SK-N-DZ (cell line): ENCODE measurements at regions not wholly inside any gene's neighbourhood (a gene's known extent, or its start where the extent isn't known, plus 50 kb on each side); places are given as distances from the start of the nearest gene placed in this dataset.

Experiments
- DNase-seq: peaks from one replicate; pipeline ENCODE4 v3.0.0-alpha.2; 2015; ENCODE audit warnings: low spot score

DNA sequence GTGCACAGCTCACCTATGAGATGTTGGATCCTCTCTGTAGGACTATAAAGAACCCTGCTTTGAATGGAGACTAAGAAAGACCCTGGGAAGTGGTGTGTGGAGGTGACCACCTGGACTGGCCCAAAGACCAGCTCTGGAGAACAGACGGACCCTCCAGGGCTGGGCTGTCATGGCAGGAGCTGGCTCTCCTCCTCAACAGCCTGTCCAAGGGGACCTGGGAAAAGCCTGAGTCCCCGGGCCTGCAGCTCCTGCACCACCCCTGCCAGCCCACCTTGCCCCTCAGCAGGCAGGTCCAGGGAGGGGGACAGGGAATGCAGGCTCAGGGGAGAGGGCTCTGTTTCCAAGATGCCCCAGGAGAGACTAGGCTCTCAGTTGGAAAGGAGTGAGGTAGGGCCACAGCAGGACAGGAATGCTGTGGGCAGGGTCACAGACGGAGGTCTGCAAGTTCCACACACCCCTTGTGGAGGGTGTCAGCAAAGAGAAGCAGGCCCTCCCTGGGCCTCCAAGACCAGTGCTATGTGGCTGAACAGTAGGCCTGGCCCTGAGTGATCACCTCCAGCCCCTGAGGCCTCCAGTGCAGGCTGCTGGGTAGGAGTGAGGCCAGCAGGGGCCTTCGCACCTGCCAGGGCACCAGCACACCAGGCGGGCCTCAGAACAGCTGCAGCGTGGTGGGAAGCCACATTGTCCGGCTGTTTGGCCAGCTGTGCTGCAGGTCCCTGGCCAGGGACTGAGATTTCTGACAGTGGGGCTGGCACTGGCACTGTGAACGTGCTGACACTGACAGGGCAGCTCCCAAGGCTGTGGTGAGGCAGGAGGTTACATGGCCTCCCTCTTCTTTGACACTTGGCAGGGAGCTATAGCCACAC lies 86.4 kb upstream of the OTOS start:
- DNase-seq = no peak

DNA sequence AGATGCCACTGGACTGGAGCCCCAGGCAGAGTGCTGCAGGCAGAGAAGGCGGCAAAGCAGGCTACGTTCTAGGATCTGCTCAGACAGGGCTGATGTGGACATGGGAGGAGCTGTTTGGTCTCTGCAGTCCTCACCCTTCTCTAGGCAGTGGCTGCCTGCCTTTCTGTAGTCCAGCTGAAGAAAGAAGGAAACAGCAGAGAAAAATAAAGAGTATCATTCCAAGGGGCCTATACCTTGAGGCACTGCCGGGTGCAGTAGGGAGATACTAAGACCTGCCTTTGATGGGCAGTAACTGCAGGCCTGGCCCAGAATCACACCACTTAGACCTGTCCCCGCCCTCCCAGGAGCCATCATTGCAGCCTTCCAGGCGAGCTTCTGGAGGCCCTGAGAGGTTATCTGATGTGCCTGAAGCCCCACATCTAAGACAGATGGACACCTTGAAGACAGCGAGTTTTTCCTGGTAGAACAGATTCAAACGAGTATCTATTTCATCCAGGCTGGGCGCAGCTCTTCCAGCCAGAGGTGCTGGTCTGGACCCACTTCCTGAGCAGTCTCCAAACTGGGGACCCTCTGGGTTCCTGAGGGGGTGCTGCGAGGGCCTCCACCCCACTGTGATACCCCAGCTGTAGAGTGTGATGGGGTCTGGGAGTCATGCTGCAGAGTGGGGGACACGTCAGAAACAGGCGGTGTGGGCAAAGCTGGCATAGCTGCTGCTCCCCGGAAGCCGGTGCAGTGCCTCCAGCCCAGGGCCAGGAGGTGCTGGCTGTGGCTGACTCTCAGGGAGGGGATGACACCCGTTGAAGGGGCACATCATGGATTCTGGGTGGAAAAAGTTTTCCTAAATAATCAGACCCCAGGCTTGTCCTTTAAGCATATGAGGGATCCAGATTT lies 87.3 kb upstream of the OTOS start:
- DNase-seq = no peak

DNA sequence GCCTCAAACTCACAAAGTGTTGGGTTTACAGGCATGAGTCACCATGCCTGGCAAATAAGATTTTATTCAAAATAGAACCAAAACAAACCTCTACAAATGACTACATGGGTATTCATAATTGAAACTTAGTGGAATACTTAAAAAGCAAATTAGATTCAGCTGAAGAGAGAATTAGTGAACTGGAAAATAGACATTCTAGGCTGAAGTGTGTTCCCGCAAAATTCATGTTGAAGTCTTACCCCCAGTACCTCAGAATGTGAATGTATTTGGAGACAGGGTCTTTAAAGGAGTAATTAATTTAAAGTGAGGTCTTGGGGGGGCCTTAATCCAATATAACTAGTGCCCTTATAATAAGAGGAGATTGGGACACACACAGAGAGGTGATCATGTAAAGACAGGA lies 88.5 kb upstream of the OTOS start:
- DNase-seq = no peak

DNA sequence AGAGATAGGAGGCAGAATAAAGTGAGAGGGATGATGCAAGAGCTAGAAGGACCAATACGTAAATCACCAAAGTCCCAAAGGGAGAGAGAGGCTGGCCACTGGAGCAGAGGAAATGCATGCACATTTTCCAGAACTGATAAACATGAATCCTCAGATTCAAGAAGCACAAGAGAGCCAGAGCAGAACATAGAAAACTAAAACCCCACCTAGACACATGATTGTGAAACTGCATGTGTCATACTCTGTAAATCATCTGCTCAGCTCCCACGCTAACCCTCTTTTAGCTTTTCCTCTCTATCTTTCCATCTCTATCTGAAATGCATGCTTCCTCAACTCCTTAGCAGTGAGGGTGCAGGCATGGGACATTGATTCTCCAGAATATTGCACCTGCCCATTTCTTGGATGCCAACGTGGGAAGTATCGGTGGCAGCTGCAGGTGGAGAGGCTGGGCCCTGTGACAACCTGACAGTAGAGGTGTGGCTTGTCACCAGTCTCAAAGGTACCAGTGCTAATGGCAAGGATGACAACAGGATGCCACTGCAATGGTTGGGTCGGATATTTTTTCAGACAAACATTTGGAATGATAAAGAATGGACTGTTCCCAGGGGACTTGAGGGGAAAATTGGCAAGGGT lies 89.3 kb upstream of the OTOS start:
- DNase-seq = no peak

DNA sequence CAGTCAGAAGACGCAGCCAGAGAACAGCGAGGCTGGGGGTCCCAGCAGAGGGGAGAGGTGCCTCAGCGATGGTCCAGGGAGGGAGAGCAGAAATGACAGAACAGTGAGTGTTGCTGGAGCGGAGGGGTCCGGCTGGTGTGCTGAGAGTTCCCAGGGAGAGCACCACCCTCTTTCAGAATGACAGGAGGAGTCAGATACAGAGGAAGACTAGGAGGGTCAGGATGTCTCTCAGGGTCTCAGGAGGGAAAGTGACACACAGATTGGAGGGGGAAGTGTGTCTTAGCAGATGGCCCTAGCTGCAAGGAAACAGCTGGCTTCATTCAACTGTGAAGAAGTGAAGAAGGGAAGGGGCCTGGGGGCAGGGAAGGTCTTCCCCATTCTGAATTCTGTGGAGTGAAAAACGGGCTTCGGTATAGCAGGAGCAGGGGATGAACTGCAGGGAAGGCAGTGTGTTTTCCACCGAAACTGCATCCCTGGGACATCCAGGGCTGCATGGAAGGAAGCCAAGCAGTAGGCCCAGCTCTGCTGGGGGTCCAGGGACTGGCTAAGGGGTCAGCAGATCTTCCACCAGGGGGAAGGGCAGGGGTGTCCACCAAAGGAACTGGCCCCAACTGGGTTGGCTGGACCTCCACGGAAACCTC lies 90.0 kb upstream of the OTOS start:
- DNase-seq = no peak

DNA sequence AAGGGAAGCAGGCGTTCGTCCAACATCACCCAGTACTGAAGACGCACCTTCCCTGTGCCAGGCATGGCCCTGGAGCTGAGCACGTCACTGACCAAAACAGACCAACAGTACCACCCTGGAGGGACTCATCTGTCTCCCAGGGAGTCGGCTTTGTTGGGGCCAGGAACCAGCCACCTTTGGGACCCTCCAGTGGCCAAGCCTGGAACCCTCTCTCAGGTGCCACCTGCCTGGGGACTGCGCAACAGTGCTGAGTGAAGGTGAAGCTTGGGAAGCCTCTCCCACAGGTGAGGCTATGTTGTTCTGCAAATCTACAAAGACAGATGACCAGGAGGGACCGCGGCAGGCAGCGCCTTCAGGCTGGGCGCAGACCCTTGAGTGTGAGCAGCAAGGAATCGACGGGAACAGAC lies 91.4 kb upstream of the OTOS start:
- DNase-seq = no peak

DNA sequence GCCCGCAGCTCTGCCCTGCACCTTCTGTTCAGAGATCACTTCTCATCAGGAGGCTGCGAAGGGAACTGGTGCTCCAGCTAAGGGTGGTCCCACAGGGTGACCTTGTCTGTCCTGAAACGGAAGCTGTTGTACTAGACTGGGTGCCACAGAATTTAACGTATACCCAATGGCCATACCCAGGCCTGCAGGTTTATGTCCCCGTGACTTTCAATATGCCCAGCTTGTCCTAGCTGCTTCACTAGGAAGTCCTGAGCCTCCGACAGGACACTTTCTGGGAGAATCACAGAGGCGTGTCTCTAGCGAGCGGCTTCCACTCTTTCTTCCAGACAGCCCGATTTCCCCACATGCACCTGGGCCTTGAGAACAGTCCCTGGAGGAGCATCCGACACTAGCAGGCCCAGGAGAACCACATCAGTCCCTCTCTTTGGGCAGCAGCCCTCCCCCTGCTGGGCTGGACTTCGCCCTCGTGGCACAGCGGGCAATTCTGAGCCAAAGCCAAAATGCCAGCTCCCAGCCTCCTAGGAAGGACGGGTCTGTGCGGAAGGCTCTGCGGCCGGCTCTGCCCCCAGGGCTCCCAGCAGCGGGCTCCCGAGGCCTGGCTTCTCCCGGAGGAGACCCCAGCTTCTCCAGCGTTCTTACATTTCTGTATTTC lies 91.9 kb upstream of the OTOS start:
- no peak for DNase-seq

DNA sequence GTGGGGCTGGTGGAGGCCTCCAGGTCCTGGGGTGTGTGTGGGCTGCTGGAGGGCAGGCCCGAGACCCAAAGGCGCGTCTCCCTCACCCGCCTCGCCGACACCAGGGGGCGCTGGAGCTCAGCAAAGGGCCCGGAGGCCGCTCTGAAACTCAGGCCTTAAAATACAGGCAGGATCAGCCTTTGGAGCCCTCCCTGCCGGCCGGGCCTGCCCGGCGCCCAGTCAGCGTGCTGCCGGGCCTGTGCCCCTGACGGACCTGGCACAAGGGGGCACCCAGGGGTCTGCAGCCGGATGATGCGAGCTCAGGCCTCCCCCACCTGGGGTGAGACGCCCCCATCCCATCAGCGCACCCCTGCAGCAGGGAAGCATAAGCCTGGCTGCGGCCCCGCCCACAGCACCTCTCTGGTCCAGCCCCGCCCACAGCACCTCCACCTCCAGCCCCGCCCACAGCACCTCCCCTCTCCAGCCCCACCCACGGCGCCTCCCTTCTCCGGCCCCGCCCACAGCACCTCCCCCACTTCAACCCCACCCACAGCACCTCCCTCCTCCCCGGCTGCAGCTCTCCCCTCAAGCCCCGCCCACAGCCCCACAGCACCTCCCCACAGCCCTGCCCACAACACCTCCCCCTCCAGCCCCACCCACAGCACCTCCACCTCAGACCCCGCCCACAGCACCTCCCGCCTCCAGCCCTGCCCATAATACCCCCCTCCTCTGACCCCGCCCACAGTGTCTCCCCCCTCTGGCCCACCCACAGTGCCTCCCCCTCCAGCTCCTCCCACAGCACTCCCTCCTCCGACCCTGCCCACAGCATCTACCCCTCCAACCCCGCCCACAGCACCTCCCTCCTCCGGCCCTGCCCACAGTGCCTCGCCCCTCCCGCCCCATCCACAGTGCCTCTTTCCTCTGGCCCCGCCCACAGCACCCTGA lies 92.8 kb upstream of the OTOS start:
- peak; percentile 60 for DNase-seq

DNA sequence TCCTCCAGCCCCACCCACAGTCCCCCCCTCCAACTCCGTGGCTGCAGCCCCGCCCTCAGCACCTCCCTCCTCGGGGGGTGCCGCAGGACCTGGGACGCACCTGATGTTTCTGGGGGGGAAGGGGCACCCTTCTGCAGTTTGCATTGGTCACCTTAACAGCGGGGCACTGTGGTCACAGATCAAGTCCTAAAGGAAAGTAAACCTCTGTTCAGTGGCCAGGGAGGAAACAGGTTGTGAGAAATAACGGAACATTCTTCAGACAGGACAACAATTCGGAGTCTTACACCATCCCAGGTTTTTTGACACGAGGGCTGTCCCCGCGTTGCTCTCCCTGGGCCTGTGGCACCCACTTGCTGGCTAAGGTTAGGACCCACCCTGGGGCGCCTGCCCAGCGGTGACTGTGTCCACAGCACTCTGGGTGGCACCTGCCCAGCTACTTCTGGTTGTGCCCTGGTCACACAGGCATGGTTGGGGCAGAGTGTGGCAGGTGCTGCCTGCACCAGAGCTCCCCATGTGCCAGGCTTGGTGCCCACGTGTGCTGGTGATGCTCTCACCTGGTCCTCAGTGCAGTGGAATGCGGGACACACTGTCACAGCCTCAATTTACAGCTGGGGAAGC lies 93.5 kb upstream of the OTOS start:
- DNase-seq = no peak

DNA sequence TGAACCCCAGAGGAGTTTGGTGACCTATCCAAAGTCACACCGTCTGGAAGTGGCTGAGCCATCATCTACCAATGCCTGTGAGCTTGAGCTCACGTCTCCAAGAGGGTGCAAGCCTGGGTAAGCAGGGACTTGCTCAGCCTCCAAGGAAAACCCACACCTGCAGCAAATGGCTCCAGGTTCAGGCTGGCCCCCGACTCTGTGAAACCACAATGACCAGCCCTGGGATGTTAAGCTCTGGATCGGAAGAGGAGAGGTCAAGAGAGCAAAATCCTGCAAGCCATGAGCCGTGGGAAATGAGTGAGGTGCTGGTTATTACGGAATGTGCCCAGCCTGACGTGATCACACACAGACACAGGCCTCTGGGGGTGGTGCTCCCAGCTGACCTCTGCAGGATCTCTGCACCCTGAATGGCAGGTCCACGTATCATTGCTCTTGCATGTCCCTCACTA lies 94.1 kb upstream of the OTOS start:
- no peak for DNase-seq

DNA sequence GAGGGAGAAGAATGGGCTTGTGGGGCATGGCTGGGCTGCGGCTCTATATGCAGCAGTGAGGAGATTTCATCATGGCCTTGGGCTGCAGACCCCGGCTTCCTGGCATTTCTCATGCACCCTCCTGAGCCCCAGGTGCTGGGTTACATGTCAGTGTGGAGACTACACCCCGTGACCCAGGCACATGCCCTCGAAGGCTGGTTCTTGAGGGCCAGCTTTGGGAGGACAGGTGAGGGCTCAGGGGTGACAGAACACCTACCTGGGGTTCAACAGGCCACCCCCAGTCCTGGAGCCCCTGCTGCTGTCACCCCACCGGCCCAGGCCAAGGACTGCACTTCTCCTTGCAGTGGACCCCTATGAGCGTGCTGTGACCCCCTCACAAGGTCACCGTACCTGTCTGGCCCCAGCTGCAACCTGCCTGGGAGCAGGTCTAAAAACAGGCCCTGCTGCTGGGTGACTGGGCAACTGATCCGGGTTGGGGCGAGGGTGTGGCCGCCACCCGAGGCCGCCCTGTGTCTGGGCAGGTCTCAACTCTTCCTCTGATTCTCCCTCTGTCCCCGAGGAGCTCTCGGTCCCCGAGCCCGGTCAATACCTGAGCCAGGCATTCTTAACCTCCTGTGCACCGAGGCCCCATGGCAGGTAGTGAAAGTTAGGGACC lies 94.8 kb upstream of the OTOS start:
- DNase-seq = no peak

DNA sequence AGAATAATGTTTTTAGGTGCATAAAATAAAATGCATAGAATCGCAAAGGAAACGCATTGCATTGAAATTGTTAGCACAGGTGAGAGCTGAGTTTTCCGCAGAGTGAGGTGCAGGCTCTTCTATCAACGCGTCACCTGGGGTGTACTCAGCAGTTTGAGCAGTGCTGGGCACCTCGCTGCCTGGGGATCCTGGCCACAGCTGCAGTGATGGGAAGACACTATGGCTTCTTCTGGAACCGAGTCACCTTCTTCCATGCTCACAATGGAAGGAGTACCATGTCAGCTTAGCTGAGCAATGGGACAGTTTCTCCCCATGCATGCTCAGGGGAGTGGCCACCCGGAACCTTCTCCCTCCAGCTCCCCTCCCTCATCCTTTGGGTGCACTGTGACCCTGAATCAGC lies 95.4 kb upstream of the OTOS start:
- no peak for DNase-seq

DNA sequence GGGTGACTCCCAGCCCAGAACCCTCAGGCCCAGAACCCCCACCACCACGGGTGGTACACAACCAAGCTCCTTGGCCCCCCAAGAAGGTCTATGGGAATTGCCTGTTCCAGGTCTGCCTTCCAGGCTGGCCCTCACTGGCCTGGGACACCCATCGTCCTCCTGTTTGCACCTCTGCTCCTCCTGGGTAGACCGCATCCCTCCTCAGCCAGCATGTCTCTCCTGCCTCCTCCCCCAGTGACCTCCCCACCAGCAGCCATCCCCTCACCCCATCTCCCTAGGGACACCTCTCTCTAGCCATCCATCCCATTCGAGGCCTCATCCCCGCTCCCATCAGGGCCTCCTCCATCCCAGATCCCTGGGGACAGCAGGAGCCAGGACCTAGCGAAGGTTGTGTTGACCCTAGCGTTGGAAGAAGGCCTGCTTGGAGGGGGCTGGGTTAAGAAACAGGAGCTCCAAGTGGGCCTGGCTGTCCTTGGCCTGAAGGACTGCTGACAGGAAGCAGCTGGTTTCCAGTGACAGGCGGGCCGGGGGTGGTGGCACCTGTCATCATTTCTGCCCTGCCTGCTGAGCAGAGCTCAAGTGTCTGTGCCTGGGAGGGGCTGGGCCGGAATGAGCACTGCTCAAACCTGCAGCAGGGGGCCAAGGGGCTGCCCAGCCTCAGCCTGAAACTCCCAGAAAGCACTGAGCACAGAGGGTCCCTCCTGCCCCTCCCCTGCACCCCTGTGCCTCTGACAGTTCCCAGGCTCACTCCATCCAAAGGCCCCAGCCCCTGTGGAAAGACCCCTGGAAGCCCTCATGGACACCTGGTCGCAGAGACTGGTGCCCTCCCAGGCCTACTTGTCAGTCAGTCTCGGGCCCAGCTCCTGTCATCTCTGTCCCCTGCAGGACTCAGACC lies 96.0 kb upstream of the OTOS start:
- peak; percentile 88 for DNase-seq

DNA sequence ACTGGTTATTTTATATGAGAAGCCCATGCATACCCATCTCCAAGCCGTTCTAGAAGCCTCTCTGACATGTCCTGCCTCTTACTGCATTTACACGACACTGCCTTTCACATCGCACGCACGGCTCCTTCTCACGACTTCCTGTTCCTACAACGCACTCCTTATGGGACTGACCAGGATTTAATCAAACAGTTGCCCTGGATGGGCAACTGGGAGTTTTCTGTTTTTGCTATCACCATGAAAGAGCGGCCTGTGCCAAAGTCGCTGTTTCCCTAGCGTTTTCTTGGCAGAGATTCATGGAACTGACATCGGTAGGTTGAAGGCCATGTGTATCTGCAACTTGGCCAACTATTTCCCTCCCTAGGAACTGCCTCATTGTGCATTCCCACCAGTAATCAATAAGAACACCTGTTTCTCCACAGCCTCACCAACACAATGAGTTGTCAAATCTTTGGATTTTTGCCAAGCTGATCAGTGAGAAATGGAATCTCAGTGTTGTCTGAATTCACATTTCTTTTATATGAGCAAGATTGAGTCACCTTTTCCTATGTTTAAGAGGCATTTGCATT lies 97.2 kb upstream of the OTOS start:
- DNase-seq = no peak

DNA sequence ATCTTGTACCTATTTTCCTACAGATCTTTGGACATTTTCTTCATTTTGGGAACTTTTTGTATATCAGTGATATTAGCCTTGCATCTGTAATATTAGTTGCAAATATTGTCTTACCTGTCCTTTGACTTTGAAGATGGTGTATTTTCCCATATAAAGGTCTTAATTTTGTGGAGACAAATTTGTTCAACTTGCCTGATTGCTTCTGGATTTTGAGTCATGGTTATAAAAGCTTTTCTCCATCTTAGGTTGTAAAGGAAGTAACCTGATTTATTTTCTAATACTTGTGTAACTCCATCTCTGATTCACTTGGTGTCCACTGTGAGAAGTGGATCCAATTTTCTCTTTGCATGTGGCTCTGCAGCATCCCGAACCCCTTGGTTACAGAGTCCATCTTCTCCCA lies 97.7 kb upstream of the OTOS start:
- DNase-seq = no peak

DNA sequence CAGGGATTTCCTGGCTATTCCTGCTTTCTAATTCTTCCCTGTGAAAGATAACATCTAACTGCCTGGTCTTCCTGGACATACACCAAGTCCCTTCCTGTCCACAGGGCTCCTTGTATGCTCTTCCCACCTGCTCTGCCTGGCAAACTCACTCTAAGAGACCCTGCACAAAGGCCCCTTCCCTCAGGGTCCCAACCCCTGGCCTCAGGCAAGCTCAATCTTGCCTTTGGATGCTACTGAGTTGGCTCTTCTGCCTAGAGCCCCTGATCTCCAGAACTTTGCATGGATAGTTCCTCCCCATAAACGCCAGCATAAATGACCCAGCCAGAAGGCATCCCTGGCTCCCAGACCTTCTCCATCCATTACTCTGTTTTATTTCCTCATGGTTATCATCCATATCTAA lies 98.3 kb upstream of the OTOS start:
- DNase-seq = no peak

DNA sequence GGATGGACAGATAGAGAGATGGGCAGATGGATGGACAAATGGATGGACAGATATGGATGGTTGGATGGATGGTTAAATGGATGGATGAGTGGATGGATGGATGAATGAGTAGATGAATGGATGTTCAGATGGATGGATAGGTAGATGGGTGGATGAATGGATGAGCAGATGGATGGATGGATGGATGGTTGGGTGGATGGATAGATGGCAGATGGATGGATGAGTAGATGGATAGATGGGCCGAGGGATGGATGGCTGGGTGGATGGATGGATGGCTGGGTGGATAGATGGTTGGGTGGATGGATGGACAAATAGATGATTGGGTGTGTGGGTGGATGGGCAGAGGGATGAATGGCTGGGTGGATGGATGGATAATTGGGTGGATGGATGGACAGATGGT lies 98.9 kb upstream of the OTOS start:
- no peak for DNase-seq
